Vagina (tissue), 2 donors: ENCODE measurements at regions not wholly inside any gene's neighbourhood (a gene's known extent, or its start where the extent isn't known, plus 50 kb on each side); places are given as distances from the start of the nearest gene placed in this dataset.

Experiments used
- CTCF ChIP-seq, 3 experiments: fragments of 450-650 bp in 2 of 3; fragments of 200-600 bp in 1 of 3; sonication (generic) in 1 of 3; IDR thresholded peaks; one replicate each; pipeline ENCODE4 v1.5.1; 2017 to 2019; ENCODE audit warnings: antibody characterized with exemption in 3 of 3, mild to moderate bottlenecking in 2 of 3, moderate library complexity in 2 of 3
- POLR2A ChIP-seq, 2 donors: fragments of 450-650 bp; IDR thresholded peaks; one replicate each; pipeline ENCODE4 v1.6.1; 2017; ENCODE audit warnings: antibody characterized with exemption in 2 of 2, mild to moderate bottlenecking in 2 of 2, moderate library complexity in 2 of 2
- POLR2AphosphoS5 ChIP-seq, 2 donors: sonication (generic); formaldehyde crosslinking; IDR thresholded peaks; one replicate each; pipeline ENCODE4 v1.9.0; 2017; ENCODE audit warnings: antibody characterized with exemption in 2 of 2, mild to moderate bottlenecking in 2 of 2, low read depth in 1 of 2; ENCODE audit not compliant: insufficient read depth in 1 of 2

- TF ChIP-seq CTCF (IDR thresholded peaks at IDR 0.05) (no peak), POLR2A (IDR thresholded peaks at IDR 0.05) (no peak), POLR2AphosphoS5 (IDR thresholded peaks at IDR 0.05; ENCODE audit: insufficient read depth in 1 of 2, low read depth in 1 of 2) (no peak)
These were observed 102.5 kb upstream of the LYPLAL1 start for GRCh38 chr1:219071209-219071608.
